GM21786 (cell line): ENCODE measurements at regions not wholly inside any gene's neighbourhood (a gene's known extent, or its start where the extent isn't known, plus 50 kb on each side); places are given as distances from the start of the nearest gene placed in this dataset.
"Not testable (repeated sequence)": the region's sequence is repeated elsewhere in the genome, so short reads cannot be mapped to it uniquely, and the experiment has no call there.

Experiments
- ATAC-seq: cut with Tn5 transposase; IDR thresholded peaks from one replicate; pipeline ENCODE4 v1.9.1; 2021; ENCODE audit not compliant: unreplicated experiment

- not testable (repeated sequence) for ATAC-seq
Measured at GRCh38 chr9:18066608-18067007, 407.3 kb upstream of the ADAMTSL1 start.

GRCh38 chr9:18067548-18068120 lies 406.3 kb upstream of the ADAMTSL1 start:
- ATAC-seq: no peak

GRCh38 chr9:18068900-18069299 lies 405.1 kb upstream of the ADAMTSL1 start:
- no peak for ATAC-seq

- no peak for ATAC-seq
Measured at GRCh38 chr9:18071651-18072060, 402.3 kb upstream of the ADAMTSL1 start.

- no peak for ATAC-seq
Measured at GRCh38 chr9:18073002-18073401, 401.0 kb upstream of the ADAMTSL1 start.

- no peak for ATAC-seq
Measured at GRCh38 chr9:18074041-18074440, 399.9 kb upstream of the ADAMTSL1 start.

- ATAC-seq: no peak
Measured at GRCh38 chr9:18075253-18075952, 398.6 kb upstream of the ADAMTSL1 start.

- no peak for ATAC-seq
Measured at GRCh38 chr9:18077941-18078678, 395.8 kb upstream of the ADAMTSL1 start.

- no peak for ATAC-seq
Measured at GRCh38 chr9:18092138-18092537, 381.8 kb upstream of the ADAMTSL1 start.

GRCh38 chr9:18106006-18106560 lies 367.9 kb upstream of the ADAMTSL1 start:
- ATAC-seq: no peak

GRCh38 chr9:18109675-18110074 lies 364.3 kb upstream of the ADAMTSL1 start:
- ATAC-seq: no peak

GRCh38 chr9:18111146-18111545 lies 362.8 kb upstream of the ADAMTSL1 start:
- no peak for ATAC-seq

GRCh38 chr9:18114559-18115475 lies 359.1 kb upstream of the ADAMTSL1 start:
- no peak for ATAC-seq

- no peak for ATAC-seq
Measured at GRCh38 chr9:18118268-18118667, 355.7 kb upstream of the ADAMTSL1 start.

GRCh38 chr9:18122171-18122570 lies 351.8 kb upstream of the ADAMTSL1 start:
- no peak for ATAC-seq

GRCh38 chr9:18124760-18125159 lies 349.2 kb upstream of the ADAMTSL1 start:
- ATAC-seq: no peak

- no peak for ATAC-seq
Measured at GRCh38 chr9:18126831-18127498, 347.0 kb upstream of the ADAMTSL1 start.

GRCh38 chr9:18127499-18127875 lies 346.5 kb upstream of the ADAMTSL1 start:
- no peak for ATAC-seq

GRCh38 chr9:18129809-18130334 lies 344.1 kb upstream of the ADAMTSL1 start:
- ATAC-seq: no peak

GRCh38 chr9:18136354-18136994 lies 337.5 kb upstream of the ADAMTSL1 start:
- ATAC-seq: no peak
